ENCODE measurements at regions not wholly inside any gene's neighbourhood (a gene's known extent, or its start where the extent isn't known, plus 50 kb on each side); places are given as distances from the start of the nearest gene placed in this dataset.

DNA sequence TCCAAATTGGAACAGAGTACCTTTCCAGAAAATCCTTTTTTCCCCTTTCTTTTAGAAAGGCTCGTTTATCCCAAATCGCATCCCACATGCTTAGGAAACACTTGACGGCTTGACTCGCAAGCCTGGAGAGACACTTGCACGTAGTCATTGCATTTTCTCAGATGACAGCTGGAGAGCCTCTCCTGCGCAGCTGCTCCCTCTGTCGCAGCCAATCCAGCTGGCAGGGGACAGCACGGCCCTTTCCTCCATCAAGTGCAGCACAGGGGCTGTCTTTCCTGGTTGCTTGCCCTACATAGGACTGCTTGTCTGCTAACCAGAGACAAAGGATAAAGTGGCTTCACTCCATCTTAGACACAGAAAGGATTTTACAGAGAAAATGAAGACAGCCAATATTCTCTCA lies 77.6 kb upstream of the RGS17 start:
- no peak for DNase-seq

DNA sequence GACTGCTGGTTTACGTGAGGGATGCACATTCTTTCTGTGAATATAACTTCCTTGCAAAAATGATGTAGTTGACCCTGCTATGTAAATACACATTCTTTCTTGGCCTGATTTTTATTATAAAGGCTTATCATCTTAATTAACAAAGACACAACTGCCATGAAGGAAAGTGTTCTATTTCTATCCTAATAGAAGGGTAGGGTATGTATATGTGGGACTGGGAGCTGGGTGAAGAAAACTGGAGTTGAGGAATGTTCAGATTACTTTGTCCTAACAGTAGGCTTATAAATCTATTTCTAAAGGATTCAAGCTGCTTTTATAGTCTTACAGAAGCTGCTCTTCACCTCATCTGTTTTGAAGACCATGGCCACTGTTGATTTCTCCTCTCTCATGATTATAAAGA lies 76.5 kb upstream of the RGS17 start:
- DNase-seq = no peak

DNA sequence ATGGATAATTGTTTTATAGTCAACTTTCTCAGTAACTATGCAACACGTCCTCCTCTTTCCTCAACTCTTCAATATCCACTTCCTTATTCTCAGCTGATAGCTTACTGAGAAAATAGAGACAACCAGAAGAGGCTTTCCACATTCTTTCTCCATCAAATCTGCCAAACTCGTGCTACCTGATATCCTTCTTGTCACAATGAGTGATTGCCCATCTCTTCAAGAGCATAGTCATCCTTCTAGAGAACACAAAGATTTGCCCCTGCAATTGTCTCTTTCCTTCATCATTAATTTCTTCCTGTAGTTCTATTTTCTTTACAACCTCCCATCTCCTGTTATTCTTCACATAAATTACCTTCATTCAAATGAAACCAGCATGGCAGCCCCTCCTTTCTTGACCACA lies 75.9 kb upstream of the RGS17 start:
- DNase-seq = no peak

DNA sequence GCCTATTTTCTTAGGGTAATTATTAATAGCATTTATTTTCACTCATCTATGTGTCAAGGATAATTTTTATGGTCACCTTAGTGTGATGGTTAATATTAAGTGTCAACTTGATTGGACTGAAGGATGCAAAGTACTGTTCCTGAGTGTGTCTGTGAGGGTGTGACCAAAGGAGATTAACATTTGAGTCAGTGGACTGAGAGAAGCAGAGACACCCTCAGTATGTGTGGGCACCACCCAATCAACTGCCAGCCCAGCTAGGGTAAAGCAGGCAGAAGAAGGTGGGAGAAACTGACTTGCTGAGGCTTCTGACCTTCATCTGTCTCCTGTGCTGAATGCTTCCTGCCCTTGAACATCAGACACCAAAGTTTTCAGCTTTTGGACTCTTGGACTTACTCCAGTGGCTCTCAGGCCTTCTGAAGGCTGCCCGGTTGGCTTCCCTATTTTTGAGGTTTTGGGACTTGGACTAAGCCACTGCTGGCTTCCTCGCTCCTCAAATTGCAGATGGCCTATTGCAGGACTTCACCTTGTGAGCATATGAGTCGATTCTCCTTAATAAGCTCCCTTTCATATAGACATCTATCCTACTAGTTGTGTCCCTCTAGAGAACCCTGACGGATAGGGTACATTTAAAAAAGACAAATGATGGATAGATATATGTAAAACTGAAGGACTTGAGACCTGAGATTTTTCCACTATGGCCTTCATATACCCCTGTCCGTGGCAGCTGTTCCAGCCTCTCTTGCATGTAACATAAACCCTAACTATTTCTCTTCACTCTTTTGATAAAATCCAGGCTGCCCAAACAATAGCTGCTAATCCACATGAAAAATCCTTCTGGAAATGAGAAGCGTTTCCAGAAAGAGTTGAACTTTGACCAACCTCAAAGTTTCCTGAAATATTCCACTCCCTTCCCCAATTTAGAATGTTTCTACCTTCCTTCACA lies 62.1 kb upstream of the RGS17 start:
- no peak for DNase-seq

DNA sequence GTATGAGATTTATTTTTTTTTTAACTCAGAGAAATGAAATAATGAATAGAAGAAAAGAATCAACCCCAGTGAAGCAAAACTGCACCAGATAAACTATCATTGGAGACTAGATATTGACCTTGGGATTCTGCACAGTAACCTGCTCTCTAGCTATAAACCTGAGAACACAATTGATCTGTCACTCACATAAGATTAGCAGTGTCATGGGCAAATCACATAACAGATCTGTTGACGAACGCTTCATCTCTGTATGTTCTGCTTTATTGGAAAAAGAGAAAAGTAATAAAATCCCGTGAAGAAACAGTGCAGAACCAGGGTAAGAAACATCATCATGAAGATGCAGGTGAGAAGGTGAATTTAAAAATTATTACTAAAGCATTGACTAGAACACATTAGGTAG lies 52.8 kb upstream of the RGS17 start:
- no peak for DNase-seq

All from islet precursor cell (in vitro differentiated cells).